ENCODE measurements at regions not wholly inside any gene's neighbourhood (a gene's known extent, or its start where the extent isn't known, plus 50 kb on each side); places are given as distances from the start of the nearest gene placed in this dataset.

GRCh38 chr12:127052511-127053232 is 1214.3 kb upstream of the TMEM132C start:
- TF ChIP-seq, protein P1, sequence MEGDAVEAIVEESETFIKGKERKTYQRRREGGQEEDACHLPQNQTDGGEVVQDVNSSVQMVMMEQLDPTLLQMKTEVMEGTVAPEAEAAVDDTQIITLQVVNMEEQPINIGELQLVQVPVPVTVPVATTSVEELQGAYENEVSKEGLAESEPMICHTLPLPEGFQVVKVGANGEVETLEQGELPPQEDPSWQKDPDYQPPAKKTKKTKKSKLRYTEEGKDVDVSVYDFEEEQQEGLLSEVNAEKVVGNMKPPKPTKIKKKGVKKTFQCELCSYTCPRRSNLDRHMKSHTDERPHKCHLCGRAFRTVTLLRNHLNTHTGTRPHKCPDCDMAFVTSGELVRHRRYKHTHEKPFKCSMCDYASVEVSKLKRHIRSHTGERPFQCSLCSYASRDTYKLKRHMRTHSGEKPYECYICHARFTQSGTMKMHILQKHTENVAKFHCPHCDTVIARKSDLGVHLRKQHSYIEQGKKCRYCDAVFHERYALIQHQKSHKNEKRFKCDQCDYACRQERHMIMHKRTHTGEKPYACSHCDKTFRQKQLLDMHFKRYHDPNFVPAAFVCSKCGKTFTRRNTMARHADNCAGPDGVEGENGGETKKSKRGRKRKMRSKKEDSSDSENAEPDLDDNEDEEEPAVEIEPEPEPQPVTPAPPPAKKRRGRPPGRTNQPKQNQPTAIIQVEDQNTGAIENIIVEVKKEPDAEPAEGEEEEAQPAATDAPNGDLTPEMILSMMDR (IDR thresholded peaks at IDR 0.05; ENCODE audit: control extremely low read depth, extremely low read depth): no peak
- no peak overlapping the region for H3K9ac ChIP-seq (ENCODE audit: insufficient read depth in 1 of 2, low read length in 2 of 2)
- peaks cover 0 to 4% (median 0%) of the 10 kb centered on the region in 4 donors for H3K9me3 ChIP-seq (ENCODE audit: control insufficient read depth in 4 of 4, insufficient read depth in 3 of 4, low read length in 3 of 4)
- no peaks in the 10 kb centered on the region for H3K4me1 ChIP-seq (ENCODE audit: control insufficient read depth in 5 of 5, insufficient read depth in 5 of 5, low read length in 5 of 5)
- WGBS, 2 donors: 86 to 89% methylated on average over 7 of the region's 7 CpGs
- H3K4me3 ChIP-seq: no peak overlapping the region
- no peak overlapping the region for H3K27ac ChIP-seq (ENCODE audit: low read depth in 1 of 2, low read length in 1 of 2)
- no peaks in the 10 kb centered on the region for H3K36me3 ChIP-seq (ENCODE audit: control insufficient read depth in 4 of 4, insufficient read depth in 4 of 4, low read length in 4 of 4)
- H3K27me3 ChIP-seq (ENCODE audit: control insufficient read depth in 3 of 3, insufficient read depth in 3 of 3, low read length in 2 of 3): no peaks in the 10 kb centered on the region
- no peak for DNase-seq
- no peak for ATAC-seq (ENCODE audit: insufficient read depth, low FRiP score)

DNA sequence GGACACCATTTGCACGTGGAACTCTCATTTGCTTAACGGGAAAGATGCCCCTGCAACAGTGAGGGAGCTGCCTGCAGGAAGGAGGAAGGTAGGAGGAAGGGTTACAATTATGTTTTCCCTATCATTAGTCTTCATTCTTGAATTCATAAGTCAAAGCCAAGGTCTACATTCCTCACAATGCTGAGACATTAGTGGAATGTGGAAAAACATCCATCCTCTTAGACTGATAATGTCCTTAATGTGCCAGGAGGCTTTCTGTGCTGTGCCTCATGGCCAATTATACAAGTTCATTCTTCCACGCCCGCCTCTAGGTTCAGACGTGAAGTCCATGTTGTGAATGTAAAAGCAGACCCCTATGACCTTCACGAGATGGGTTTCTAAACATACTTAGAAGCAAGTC is 1212.4 kb upstream of the TMEM132C start:
- TF ChIP-seq, protein P1 (IDR thresholded peaks at IDR 0.05; ENCODE audit: control extremely low read depth, extremely low read depth): no peak
- no peaks in the 10 kb centered on the region for H3K27me3 ChIP-seq (ENCODE audit: control insufficient read depth in 3 of 3, insufficient read depth in 3 of 3, low read length in 2 of 3)
- H3K9ac ChIP-seq (ENCODE audit: insufficient read depth in 1 of 2, low read length in 2 of 2): no peak overlapping the region
- whole genome bisulfite sequencing, 2 donors: 53 to 79% methylated on average over 6 of the region's 6 CpGs
- H3K9me3 ChIP-seq (ENCODE audit: control insufficient read depth in 4 of 4, insufficient read depth in 3 of 4, low read length in 3 of 4): peaks cover 0 to 4% (median 0%) of the 10 kb centered on the region in 4 donors
- DNase-seq: no peak
- H3K4me3 ChIP-seq: no peak overlapping the region
- ATAC-seq (ENCODE audit: insufficient read depth, low FRiP score): no peak
- no peaks in the 10 kb centered on the region for H3K4me1 ChIP-seq (ENCODE audit: control insufficient read depth in 5 of 5, insufficient read depth in 5 of 5, low read length in 5 of 5)
- no peak overlapping the region for H3K27ac ChIP-seq (ENCODE audit: low read depth in 1 of 2, low read length in 1 of 2)
- H3K36me3 ChIP-seq (ENCODE audit: control insufficient read depth in 4 of 4, insufficient read depth in 4 of 4, low read length in 4 of 4): no peaks in the 10 kb centered on the region

DNA sequence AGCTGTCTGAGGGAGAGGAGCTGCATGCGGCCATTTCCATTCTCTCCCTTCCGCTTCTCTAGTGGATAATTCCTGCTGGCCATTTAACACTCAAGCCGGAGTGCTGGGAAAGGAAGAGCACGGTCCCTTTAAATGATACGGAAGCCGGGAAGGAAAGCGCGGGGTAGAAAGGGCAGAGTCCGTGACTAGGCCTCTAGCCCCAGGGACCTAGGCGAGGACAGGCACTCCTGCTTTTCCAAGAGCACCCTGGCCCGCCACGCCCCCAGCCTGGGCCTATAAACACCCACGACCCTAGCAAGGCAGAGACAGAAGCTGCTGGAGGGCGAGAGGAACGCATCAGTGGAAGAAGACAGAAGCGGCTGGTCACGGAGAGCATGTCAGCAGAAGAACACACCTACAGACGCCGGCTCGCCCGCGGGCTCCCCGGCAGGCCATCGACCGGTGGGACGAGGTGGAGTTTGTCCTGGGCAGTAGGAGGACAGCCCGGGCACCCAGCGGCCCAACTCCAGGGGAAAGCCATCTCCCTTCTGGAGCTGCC is 1206.6 kb upstream of the TMEM132C start:
- no peak for ATAC-seq (ENCODE audit: insufficient read depth, low FRiP score)
- Histone ChIP-seq H3K9ac (ENCODE audit: insufficient read depth in 1 of 2, low read length in 2 of 2) (no peak overlapping the region), H3K4me3 (no peak overlapping the region), H3K36me3 (ENCODE audit: control insufficient read depth in 4 of 4, insufficient read depth in 4 of 4, low read length in 4 of 4) (no peaks in the 10 kb centered on the region), H3K27me3 (ENCODE audit: control insufficient read depth in 3 of 3, insufficient read depth in 3 of 3, low read length in 2 of 3) (no peaks in the 10 kb centered on the region), H3K9me3 (ENCODE audit: control insufficient read depth in 4 of 4, insufficient read depth in 3 of 4, low read length in 3 of 4) (peaks cover 0 to 1% (median 0%) of the 10 kb centered on the region in 4 donors), H3K27ac (ENCODE audit: low read depth in 1 of 2, low read length in 1 of 2) (no peak overlapping the region), H3K4me1 (ENCODE audit: control insufficient read depth in 5 of 5, insufficient read depth in 5 of 5, low read length in 5 of 5) (no peaks in the 10 kb centered on the region)
- 84 to 90% methylated on average over 27 to 28 of the region's 28 CpGs for WGBS, 2 donors
- no peak for DNase-seq
- TF ChIP-seq, protein P1 (IDR thresholded peaks at IDR 0.05; ENCODE audit: control extremely low read depth, extremely low read depth): no peak
